GM18873 (cell line): ENCODE measurements at regions not wholly inside any gene's neighbourhood (a gene's known extent, or its start where the extent isn't known, plus 50 kb on each side); places are given as distances from the start of the nearest gene placed in this dataset.
"Not testable (repeated sequence)": the region's sequence is repeated elsewhere in the genome, so short reads cannot be mapped to it uniquely, and the experiment has no call there.

ENCODE experiments used
- ATAC-seq: cut with Tn5 transposase; IDR thresholded peaks from one replicate; pipeline ENCODE4 v1.9.1; 2021; ENCODE audit warnings: mild to moderate bottlenecking, moderate library complexity, moderate number of reproducible peaks; ENCODE audit not compliant: unreplicated experiment, low FRiP score

DNA sequence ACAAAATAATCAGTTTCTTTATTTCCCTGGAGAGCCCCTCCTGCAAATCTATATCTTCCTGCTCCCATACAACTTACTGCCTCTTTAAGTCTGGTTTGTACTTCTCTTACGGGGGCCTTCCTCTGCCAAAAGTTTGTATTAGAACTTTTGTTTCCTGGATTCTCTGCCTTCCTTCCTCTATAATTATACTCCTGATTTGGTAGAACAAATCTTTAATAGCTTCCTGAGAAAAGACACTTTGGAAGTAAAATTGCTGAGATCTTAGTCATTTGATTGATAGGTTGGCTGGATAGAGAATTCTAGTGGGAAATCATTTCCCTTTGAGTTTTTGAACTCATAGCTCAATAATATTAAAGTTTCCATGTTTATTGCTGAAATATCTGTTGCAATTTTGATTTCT is 499.2 kb downstream of the RAB38 start:
- ATAC-seq: no peak

DNA sequence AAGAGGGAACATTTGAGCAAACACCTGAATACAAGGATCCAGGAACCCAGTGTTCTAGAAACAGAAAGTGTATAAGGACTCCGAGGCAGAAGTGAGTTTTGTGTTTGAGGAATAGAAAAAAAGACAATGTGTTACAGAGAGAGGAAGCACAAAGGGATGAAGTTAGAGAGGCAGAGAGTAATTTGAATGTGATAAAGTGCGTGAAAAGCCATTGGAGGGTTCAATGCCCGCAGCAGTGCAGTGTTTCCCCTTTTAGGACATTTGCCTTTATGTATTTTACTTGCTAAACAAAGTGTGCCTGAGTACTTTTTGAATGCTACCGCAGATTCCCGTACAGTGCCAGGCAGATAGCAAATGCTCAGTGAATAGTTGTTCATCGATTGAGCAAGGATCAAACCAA is 508.5 kb downstream of the RAB38 start:
- ATAC-seq: no peak

DNA sequence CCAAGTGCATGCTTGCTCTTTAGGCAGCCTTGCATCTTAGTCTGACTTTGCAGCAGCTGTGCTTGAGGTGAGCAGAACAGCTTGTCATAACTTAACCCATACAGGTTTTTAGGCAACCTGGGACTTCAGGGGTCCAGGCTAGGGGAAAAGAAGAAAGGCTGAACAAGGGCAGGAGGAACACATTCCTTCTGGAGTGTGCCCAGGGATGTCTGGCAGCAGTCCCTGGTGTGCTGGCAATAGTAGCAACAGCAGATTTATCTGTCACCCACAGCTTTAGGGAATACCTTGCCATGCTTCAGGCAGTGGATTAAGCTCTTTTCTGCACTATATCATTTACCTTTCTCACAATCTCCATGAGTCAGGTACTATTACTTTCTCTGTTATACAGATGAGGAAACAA is 513.0 kb downstream of the RAB38 start:
- no peak for ATAC-seq

GRCh38 chr11:87660926-87661660 is 514.1 kb downstream of the RAB38 start:
- ATAC-seq: no peak

GRCh38 chr11:87659807-87660206 is 515.4 kb downstream of the RAB38 start:
- ATAC-seq: no peak

GRCh38 chr11:87645626-87646025 is 529.6 kb downstream of the RAB38 start:
- ATAC-seq: no peak

DNA sequence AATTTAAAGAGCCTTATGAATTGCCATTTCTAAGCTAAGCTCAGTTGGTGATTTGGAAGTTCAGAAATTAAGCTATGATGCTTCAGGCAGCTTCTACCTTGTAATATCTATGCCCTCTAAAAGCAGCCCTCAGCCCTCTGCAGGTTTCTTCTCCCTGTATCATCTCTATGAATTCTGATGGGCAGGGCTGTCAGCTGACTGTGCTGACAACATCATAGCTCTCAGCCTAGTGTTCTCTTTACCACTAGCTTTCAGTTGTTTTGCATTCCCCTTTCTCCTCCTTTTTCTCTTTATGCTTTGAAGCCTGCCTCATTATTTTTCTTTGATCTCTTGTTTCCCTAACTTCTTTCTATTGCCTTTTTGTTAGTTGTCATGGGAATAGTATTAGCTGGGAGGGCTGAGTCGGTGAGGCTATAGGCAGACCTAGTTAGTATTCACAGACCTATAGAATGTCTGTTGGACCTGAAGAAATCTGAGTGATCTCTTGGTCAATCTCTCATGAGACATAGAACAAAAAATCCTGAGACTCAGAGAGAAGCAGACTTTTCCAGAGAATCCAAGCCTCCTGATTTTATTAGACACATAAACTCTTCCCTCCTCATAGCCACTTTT is 535.4 kb downstream of the RAB38 start:
- ATAC-seq: no peak

DNA sequence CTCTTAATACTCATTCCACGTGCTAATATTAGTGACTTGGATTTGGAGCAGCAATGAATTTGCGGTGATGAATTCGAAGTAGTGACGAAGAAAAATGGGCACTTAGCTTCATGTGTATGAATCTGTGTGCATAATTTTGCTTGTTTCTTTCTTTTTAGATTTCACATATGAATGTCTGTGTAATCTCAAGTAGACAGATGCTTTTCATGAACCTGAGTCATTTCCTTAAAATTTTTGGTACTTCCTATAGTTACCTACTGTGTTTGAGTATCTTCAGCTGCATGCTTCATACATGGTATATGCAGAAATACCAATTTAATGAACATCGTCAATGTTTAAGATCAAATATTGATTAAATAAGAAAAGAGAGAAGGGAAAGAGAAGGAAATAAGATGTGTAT is 540.2 kb downstream of the RAB38 start:
- ATAC-seq: no peak

GRCh38 chr11:87634331-87634730 is 540.9 kb downstream of the RAB38 start:
- ATAC-seq: no peak

GRCh38 chr11:87628957-87629356 is 546.3 kb downstream of the RAB38 start:
- ATAC-seq: no peak

GRCh38 chr11:87628026-87628580 is 547.1 kb downstream of the RAB38 start:
- no peak for ATAC-seq

DNA sequence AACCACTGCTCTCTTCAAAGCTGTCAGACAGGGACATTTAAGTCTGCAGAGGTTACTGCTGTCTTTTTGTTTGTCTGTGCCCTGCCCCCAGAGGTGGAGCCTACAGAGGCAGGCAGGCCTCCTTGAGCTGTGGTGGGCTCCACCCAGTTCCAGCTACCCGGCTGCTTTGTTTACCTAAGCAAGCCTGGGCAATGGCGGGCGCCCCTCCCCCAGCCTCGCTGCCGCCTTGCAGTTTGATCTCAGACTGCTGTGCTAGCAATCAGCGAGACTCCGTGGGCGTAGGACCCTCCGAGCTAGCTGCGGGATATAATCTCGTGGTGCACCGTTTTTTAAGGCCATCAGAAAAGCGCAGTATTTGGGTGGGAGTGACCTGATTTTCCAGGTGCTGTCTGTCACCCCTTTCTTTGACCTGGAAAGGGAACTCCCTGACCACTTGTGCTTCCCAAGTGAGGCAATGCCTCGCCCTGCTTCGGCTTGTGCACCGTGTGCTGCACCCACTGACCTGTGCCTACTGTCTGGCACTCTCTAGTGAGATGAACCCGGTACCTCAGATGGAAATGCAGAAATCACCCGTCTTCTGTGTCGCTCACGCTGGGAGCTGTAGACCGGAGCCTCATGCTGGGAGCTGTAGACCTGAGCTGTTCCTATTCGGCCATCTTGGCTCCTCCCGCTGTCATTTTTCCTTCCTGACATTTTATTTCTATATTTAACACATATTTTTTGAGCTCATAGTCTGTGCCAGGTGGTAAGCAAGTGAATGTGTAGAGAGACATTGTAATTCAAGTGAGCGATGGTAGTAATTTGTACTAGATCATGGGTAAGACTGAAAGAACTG is 551.5 kb downstream of the RAB38 start:
- ATAC-seq: not testable (repeated sequence)

DNA sequence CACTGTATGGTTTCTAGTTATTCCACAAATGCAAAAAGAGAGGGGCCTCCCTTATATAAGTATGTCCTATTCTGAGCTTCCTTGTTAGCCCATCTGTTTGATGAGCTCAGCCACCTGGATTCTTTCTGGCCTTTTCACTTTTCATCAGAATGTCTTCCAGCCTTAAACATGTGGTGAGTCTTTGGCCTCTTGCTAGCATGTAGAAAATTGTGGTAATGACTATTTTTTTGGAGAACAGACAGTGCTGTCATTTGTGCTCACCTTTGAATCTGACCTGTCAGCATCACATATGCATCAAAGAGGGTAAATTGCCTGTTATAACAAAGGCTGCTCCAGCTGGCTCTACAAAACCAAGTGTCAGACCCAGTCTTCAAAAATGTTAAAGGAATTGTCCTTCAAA is 558.7 kb downstream of the RAB38 start:
- ATAC-seq: no peak

GRCh38 chr11:87604350-87604749 is 566.6 kb downstream of the TMEM135 start:
- no peak for ATAC-seq

GRCh38 chr11:87603887-87604286 is 566.2 kb downstream of the TMEM135 start:
- ATAC-seq: no peak

DNA sequence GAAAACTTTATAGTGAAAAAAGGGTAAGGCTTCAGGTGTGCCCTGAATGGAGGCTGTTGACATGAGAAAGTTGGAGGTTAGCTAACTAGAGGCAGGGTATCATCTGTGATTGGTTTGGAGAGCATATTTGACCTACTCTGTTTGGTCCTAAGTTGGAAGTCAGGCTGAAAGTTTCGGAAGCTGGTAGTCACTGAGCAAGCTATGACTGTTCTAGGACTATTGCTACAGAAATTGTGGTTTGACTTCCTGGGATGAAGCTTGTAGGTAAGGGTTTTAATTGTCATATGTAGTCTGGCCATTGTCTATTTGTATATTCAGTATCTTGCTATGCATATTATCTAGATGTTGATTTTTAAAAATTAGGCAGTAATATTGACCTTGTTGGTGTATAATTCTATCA is 565.0 kb downstream of the TMEM135 start:
- ATAC-seq: no peak

DNA sequence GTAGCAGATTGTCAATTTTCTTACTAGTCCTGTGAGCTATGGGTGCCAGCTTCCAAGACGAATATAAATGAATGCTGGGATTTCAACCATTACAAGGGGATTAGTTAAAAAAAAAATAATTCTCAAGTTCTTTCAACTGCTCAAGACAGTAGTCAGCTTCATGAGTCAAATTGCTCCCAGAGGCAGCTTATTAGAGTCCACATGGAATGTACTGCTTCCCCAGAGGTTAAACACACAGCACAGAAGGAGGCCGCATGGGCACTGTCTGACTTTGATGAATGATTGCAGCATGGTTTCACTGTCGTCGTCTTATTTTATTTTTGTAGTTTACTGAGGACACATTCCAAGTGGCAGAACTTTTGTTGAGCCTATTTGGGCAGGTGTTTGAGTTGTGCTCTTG is 563.2 kb downstream of the TMEM135 start:
- ATAC-seq: no peak

GRCh38 chr11:87597725-87598124 is 560.0 kb downstream of the TMEM135 start:
- ATAC-seq: no peak

DNA sequence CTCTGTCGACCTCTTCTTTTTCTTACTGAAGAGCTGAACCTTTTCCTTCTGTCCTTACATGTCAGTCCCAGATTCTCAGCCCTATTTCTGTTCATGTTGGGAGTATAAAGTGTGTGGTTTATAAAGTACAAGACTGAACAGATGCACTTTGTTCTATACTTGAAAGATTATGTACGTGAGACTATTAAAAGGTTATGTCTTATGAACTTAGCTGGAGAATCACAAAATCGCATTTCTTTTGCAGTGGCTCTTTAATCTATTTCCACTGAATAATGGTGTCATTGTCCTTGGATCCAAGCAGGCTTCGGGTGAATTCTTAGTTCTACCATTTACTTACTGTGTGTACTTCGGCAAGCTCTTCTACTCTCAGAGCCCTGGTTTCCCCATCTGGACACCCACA is 558.4 kb downstream of the TMEM135 start:
- no peak for ATAC-seq

DNA sequence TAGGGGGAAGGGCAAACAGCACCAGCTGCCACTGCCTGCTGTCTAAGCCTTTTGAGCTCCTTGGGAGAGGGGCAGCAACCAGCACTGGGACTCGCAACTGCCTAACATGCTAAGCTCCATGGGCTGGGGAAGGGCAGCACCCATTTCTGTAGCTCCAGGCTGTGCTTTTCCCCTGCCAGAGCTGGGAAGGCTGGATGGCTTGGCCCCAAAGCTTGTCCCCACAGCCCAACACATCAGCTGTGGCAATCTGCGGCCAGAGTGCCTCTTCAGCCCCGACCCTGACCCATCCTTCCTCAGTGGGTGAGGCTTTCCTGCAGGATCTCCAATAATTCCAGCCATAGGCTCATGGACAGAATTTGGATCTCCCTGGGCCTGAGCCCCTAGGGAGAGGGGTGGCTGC is 551.3 kb downstream of the TMEM135 start:
- no peak for ATAC-seq

GRCh38 chr11:87585613-87586012 is 547.9 kb downstream of the TMEM135 start:
- not testable (repeated sequence) for ATAC-seq
